OCI-LY1 (cell line): ENCODE measurements at regions not wholly inside any gene's neighbourhood (a gene's known extent, or its start where the extent isn't known, plus 50 kb on each side); places are given as distances from the start of the nearest gene placed in this dataset.

Experiments
- H2AFZ ChIP-seq: fragments of 200-600 bp; sonication (generic), shearing (Covaris generic); 2 replicates; pipeline ENCODE4 v1.6.0; 2014; ENCODE audit warnings: antibody characterized with exemption, mild to moderate bottlenecking, low read length
- H3F3A ChIP-seq: fragments of 200-600 bp; sonication (generic), shearing (Covaris generic); 2 replicates; pipeline ENCODE4 v1.6.0; 2014; ENCODE audit warnings: mild to moderate bottlenecking, antibody characterized with exemption, low read length, moderate library complexity; ENCODE audit not compliant: insufficient read depth
- H3K27ac ChIP-seq: fragments of 200-600 bp; sonication (generic); 2 replicates; pipeline ENCODE4 v1.5.1; 2014; ENCODE audit warnings: low read length, mixed run types, mild to moderate bottlenecking, low read depth; ENCODE audit not compliant: poor library complexity, severe bottlenecking
- H3K27me3 ChIP-seq: fragments of 200-600 bp; sonication (generic); 2 replicates; pipeline ENCODE4 v1.6.0; 2014; ENCODE audit warnings: antibody characterized with exemption, mild to moderate bottlenecking, low read length, moderate library complexity; ENCODE audit not compliant: insufficient read depth
- H3K36me3 ChIP-seq: fragments of 200-600 bp; sonication (generic); 2 replicates; pipeline ENCODE4 v1.6.1; 2014; ENCODE audit warnings: mild to moderate bottlenecking, antibody characterized with exemption, low read length, moderate library complexity, mixed read lengths; ENCODE audit not compliant: insufficient read depth
- H3K4me1 ChIP-seq: fragments of 200-600 bp; sonication (generic); 2 replicates; pipeline ENCODE4 v1.5.1; 2014; ENCODE audit warnings: mild to moderate bottlenecking, low read length, moderate library complexity; ENCODE audit not compliant: insufficient read depth, severe bottlenecking
- H3K4me2 ChIP-seq: fragments of 200-600 bp; sonication (generic), shearing (Covaris generic); 2 replicates; pipeline ENCODE4 v1.6.1; 2014; ENCODE audit warnings: low read length
- H3K4me3 ChIP-seq: fragments of 200-600 bp; sonication (generic); 2 replicates; pipeline ENCODE4 v1.5.1; 2014; ENCODE audit warnings: low read length, low read depth, mild to moderate bottlenecking, mixed read lengths; ENCODE audit not compliant: poor library complexity, severe bottlenecking
- H3K79me2 ChIP-seq: fragments of 200-600 bp; shearing (Covaris generic); 2 replicates; pipeline ENCODE4 v1.6.1; 2016; ENCODE audit warnings: mixed run types, low read length, mixed read lengths; ENCODE audit not compliant: insufficient read depth
- H3K9ac ChIP-seq: fragments of 200-600 bp; sonication (generic), shearing (Covaris generic); 2 replicates; pipeline ENCODE4 v1.6.1; 2014; ENCODE audit warnings: mild to moderate bottlenecking, low read length, mixed read lengths
- H3K9me2 ChIP-seq: fragments of 200-600 bp; sonication (generic), shearing (Covaris generic); 2 replicates; pipeline ENCODE4 v1.6.1; 2014; ENCODE audit warnings: low read depth, mild to moderate bottlenecking, low read length, mixed read lengths
- H3K9me3 ChIP-seq: fragments of 200-600 bp; shearing (Covaris generic); 2 replicates; pipeline ENCODE4 v1.6.1; 2014; ENCODE audit warnings: low read length, mixed read lengths
- H4K20me1 ChIP-seq: fragments of 200-600 bp; sonication (generic), shearing (Covaris generic); 2 replicates; pipeline ENCODE4 v1.6.0; 2016; ENCODE audit warnings: mild to moderate bottlenecking, low read length; ENCODE audit not compliant: insufficient read depth
- CTCF ChIP-seq: fragments of 200-600 bp; sonication (generic), shearing (Covaris generic); IDR thresholded peaks from 2 replicates; pipeline ENCODE4 v1.5.1; 2017; ENCODE audit warnings: mild to moderate bottlenecking, antibody characterized with exemption, low read length, moderate library complexity, mixed read lengths
- EZH2 ChIP-seq: fragments of 200-600 bp; sonication (generic), shearing (Covaris generic); IDR thresholded peaks from 2 replicates; pipeline ENCODE4 v1.8.0; 2017; ENCODE audit warnings: borderline replicate concordance, mixed run types, mild to moderate bottlenecking, antibody characterized with exemption, low read length, moderate library complexity, mixed read lengths

GRCh38 chr17:77493238-77493820, 352.6 kb downstream of the SEC14L1 start:
- peaks cover 7% of the 10 kb centered on the region for H3F3A ChIP-seq
- H3K27me3 ChIP-seq = no peaks in the 10 kb centered on the region
- no peaks in the 10 kb centered on the region for H3K79me2 ChIP-seq
- no peak overlapping the region for H3K4me3 ChIP-seq
- no peaks in the 10 kb centered on the region for H4K20me1 ChIP-seq
- peaks cover 71% of the 10 kb centered on the region for H3K4me1 ChIP-seq
- H3K27ac ChIP-seq = peak overlapping the region; percentile 87
- H3K9me2 ChIP-seq = no peaks in the 10 kb centered on the region
- H3K4me2 ChIP-seq = no peak overlapping the region; the same call in 1 of the 2 replicates
- H3K36me3 ChIP-seq = peaks cover 98% of the 10 kb centered on the region
- no peak overlapping the region; the same call in 1 of the 2 replicates for H3K9ac ChIP-seq
- no peaks in the 10 kb centered on the region for H3K9me3 ChIP-seq
- TF ChIP-seq EZH2 (no peak), CTCF (no peak)
- no peak overlapping the region for H2AFZ ChIP-seq

- no peak overlapping the region for H3K4me3 ChIP-seq
- H3K27me3 ChIP-seq = no peaks in the 10 kb centered on the region
- H3K9me2 ChIP-seq = no peaks in the 10 kb centered on the region
- no peaks in the 10 kb centered on the region for H3K9me3 ChIP-seq
- no peaks in the 10 kb centered on the region for H4K20me1 ChIP-seq
- no peak overlapping the region for H2AFZ ChIP-seq
- peaks cover 98% of the 10 kb centered on the region for H3K36me3 ChIP-seq
- H3K9ac ChIP-seq = peak overlapping the region; percentile 53; the same call in 1 of the 2 replicates
- H3K27ac ChIP-seq = peak overlapping the region; percentile 87
- TF ChIP-seq CTCF (no peak), EZH2 (no peak)
- H3K79me2 ChIP-seq = no peaks in the 10 kb centered on the region
- H3F3A ChIP-seq = peaks cover 7% of the 10 kb centered on the region
- H3K4me2 ChIP-seq = peak overlapping the region; percentile 36; the same call in 1 of the 2 replicates
- peaks cover 64% of the 10 kb centered on the region for H3K4me1 ChIP-seq
Measured at GRCh38 chr17:77493901-77494663, 353.3 kb downstream of the SEC14L1 start.

GRCh38 chr17:77494664-77495435, 354.1 kb downstream of the SEC14L1 start:
- no peaks in the 10 kb centered on the region for H3K9me2 ChIP-seq
- no peaks in the 10 kb centered on the region for H3K79me2 ChIP-seq
- no peaks in the 10 kb centered on the region for H3K27me3 ChIP-seq
- H3K4me1 ChIP-seq = peaks cover 56% of the 10 kb centered on the region
- H2AFZ ChIP-seq = no peak overlapping the region
- peaks cover 98% of the 10 kb centered on the region for H3K36me3 ChIP-seq
- H3K9ac ChIP-seq = peak overlapping the region; percentile 53; the same call in 1 of the 2 replicates
- no peak overlapping the region for H3K4me3 ChIP-seq
- H4K20me1 ChIP-seq = no peaks in the 10 kb centered on the region
- peaks cover 7% of the 10 kb centered on the region for H3F3A ChIP-seq
- no peaks in the 10 kb centered on the region for H3K9me3 ChIP-seq
- H3K27ac ChIP-seq = peak overlapping the region; percentile 87
- TF ChIP-seq CTCF = peak; percentile 96
- no peak for TF ChIP-seq EZH2
- peak overlapping the region; percentile 36 for H3K4me2 ChIP-seq
